ENCODE measurements at regions not wholly inside any gene's neighbourhood (a gene's known extent, or its start where the extent isn't known, plus 50 kb on each side); places are given as distances from the start of the nearest gene placed in this dataset.

DNA sequence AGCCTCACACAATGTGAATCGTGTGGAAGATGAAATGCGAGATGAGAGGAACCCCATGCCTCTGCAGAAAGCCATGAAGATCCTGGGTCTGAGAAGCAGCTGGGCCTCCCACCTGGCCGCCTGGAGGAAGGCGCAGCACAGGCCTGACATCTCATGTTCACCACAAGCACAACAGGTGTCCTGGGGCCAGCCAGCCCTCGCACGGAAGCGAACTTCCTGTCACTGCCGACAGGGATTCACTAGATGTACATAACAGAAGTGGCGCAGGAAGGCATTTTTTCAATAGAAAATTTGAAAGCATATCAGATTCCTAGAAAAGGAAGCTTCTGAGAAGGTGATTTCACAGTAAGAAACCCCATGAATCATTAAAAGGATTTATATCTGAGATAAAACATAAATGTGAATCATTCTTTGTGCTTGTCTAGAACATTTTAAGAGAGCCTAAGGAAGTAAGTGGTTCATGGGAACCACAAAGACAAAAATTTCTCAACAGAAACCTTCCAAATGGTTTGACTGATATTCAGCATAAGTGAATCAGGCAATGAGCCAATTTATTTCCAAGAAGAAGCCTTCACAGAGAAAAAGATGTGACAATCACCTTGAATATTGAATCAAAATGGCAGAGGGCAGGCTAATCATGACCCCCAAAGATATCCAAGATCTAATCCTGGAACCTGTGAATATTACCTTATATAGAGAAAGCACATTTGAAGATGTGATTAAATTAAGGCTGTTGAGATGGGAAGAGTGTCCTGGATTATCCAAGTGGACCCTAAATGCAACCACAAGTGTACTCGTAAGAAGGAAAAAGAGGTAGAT is 311.9 kb downstream of the DUSP6 start:
- TF ChIP-seq, protein P1, sequence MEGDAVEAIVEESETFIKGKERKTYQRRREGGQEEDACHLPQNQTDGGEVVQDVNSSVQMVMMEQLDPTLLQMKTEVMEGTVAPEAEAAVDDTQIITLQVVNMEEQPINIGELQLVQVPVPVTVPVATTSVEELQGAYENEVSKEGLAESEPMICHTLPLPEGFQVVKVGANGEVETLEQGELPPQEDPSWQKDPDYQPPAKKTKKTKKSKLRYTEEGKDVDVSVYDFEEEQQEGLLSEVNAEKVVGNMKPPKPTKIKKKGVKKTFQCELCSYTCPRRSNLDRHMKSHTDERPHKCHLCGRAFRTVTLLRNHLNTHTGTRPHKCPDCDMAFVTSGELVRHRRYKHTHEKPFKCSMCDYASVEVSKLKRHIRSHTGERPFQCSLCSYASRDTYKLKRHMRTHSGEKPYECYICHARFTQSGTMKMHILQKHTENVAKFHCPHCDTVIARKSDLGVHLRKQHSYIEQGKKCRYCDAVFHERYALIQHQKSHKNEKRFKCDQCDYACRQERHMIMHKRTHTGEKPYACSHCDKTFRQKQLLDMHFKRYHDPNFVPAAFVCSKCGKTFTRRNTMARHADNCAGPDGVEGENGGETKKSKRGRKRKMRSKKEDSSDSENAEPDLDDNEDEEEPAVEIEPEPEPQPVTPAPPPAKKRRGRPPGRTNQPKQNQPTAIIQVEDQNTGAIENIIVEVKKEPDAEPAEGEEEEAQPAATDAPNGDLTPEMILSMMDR (optimal IDR thresholded peaks at IDR 0.05 in 1 of 3, IDR thresholded peaks at IDR 0.05 in 1 of 3, conservative IDR thresholded peaks at IDR 0.05 in 1 of 3; ENCODE audit: extremely low read depth in 1 of 3, insufficient read depth in 2 of 3, low read length in 3 of 3) = no peak
- TF ChIP-seq EZH2 (IDR thresholded peaks at IDR 0.05; ENCODE audit: low read length) = no peak
